Keratinocyte (primary cell): ENCODE measurements at regions not wholly inside any gene's neighbourhood (a gene's known extent, or its start where the extent isn't known, plus 50 kb on each side); places are given as distances from the start of the nearest gene placed in this dataset.

ENCODE experiments used
- DNase-seq: peaks from one replicate; pipeline ENCODE4 v3.0.0-alpha.2; 2011; ENCODE audit warnings: low read depth, missing footprints, low spot score
- FAIRE-seq: peaks from 2 replicates; lab custom pipeline; 2011; peaks lifted over from hg19 to GRCh38; lab: Jason Lieb, UNC
- H2AFZ ChIP-seq: 2 replicates; pipeline ENCODE4 v1.6.0; 2012; ENCODE audit warnings: low read length, control low read depth, inconsistent platforms; ENCODE audit not compliant: control insufficient read depth
- H3K27ac ChIP-seq: 2 replicates; pipeline ENCODE4 v1.5.1; 2011; ENCODE audit warnings: low read length; ENCODE audit not compliant: control insufficient read depth, insufficient read depth
- H3K27me3 ChIP-seq: 3 replicates; pipeline ENCODE4 v1.6.0; 2011; ENCODE audit warnings: low read length; ENCODE audit not compliant: control insufficient read depth, insufficient read depth; ENCODE audit errors: extremely low read depth
- H3K36me3 ChIP-seq, 2 experiments: 2 replicates in 1 of 2; 3 replicates in 1 of 2; pipeline ENCODE4 v1.5.1; 2011; ENCODE audit warnings: low read length in 2 of 2, mild to moderate bottlenecking in 1 of 2; ENCODE audit not compliant: control insufficient read depth in 2 of 2, insufficient read depth in 2 of 2; ENCODE audit errors: extremely low read depth in 1 of 2
- H3K4me1 ChIP-seq: 3 replicates; pipeline ENCODE4 v1.5.1; 2011; ENCODE audit warnings: low read length; ENCODE audit not compliant: control insufficient read depth, insufficient read depth; ENCODE audit errors: extremely low read depth
- H3K4me2 ChIP-seq: 3 replicates; pipeline ENCODE4 v1.6.0; 2011; ENCODE audit warnings: low read depth, low read length; ENCODE audit not compliant: control insufficient read depth, insufficient read depth; ENCODE audit errors: extremely low read depth
- H3K4me3 ChIP-seq, 3 experiments: fragments of 200-600 bp in 1 of 3; sonication (generic) in 1 of 3; 2 replicates in 2 of 3; 3 replicates in 1 of 3; pipeline ENCODE4 v1.5.1; 2011 to 2016; ENCODE audit warnings: low read length in 3 of 3, mild to moderate bottlenecking in 3 of 3, control low read depth in 2 of 3, inconsistent platforms in 1 of 3, low read depth in 1 of 3, mixed read lengths in 1 of 3, mixed run types in 1 of 3, moderate library complexity in 1 of 3; ENCODE audit not compliant: control insufficient read depth in 2 of 3, insufficient read depth in 2 of 3; ENCODE audit errors: extremely low read depth in 1 of 3
- H3K79me2 ChIP-seq: 2 replicates; pipeline ENCODE4 v1.6.0; 2012; ENCODE audit warnings: low read length; ENCODE audit not compliant: control insufficient read depth, insufficient read depth
- H3K9ac ChIP-seq: 3 replicates; pipeline ENCODE4 v1.6.0; 2011; ENCODE audit warnings: low read length; ENCODE audit not compliant: control insufficient read depth, insufficient read depth; ENCODE audit errors: extremely low read depth
- H3K9me1 ChIP-seq: 3 replicates; pipeline ENCODE4 v1.6.0; 2011; ENCODE audit warnings: low read length; ENCODE audit not compliant: control insufficient read depth, insufficient read depth; ENCODE audit errors: extremely low read depth
- H3K9me3 ChIP-seq: 2 replicates; pipeline ENCODE4 v1.5.1; 2012; ENCODE audit warnings: low read depth, low read length; ENCODE audit not compliant: control insufficient read depth
- H4K20me1 ChIP-seq: 3 replicates; pipeline ENCODE4 v1.6.0; 2011; ENCODE audit warnings: low read length; ENCODE audit not compliant: control insufficient read depth, insufficient read depth; ENCODE audit errors: extremely low read depth
- EZH2 ChIP-seq: IDR thresholded peaks from one replicate; pipeline ENCODE4 v1.6.1; 2012; ENCODE audit warnings: inconsistent platforms, mild to moderate bottlenecking, low read length, moderate library complexity
- dilution Hi-C: fragments of 300-500 bp; cut with MboI; formaldehyde crosslinking; loops from one replicate; pipeline ENCODE4 v1.7.0; 2020; ENCODE audit warnings: low sequenced_read_pairs; ENCODE audit not compliant: extremely low pct_ligation_motif_present
- TF ChIP-seq, protein P1 (sequence below), 3 experiments: IDR thresholded peaks in 1 of 3; conservative IDR thresholded peaks in 1 of 3; optimal IDR thresholded peaks in 1 of 3; 2 replicates in 2 of 3; 3 replicates in 1 of 3; pipeline versions ENCODE3 to v1.5.1; 2011; ENCODE audit warnings: low read length in 3 of 3, mild to moderate bottlenecking in 3 of 3, moderate library complexity in 2 of 3, control low read depth in 1 of 3, inconsistent platforms in 1 of 3; ENCODE audit not compliant: insufficient read depth in 2 of 3; ENCODE audit errors: extremely low read depth in 1 of 3

DNA sequence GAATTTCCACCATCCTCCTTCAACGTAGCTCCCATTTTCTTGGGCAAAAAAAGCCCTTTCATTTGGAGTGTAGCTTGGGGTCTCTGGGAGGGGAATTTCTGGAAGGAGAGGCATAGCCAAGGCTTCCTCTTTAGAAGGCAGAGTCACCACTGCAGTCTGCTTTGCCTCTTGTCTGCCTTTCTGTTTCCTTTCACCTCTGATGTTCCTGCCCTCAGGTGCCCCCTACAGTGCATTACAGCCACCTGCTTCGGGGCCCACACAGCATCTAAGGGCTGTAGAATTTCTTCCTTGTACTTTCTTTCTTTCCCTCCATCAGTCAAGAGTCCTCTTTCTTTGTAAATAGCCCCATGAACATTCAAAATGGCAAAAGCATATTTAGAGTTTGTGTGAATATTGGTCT is 1313.9 kb downstream of the TMEM121 start:
- dilution Hi-C loops: no loop called here

DNA sequence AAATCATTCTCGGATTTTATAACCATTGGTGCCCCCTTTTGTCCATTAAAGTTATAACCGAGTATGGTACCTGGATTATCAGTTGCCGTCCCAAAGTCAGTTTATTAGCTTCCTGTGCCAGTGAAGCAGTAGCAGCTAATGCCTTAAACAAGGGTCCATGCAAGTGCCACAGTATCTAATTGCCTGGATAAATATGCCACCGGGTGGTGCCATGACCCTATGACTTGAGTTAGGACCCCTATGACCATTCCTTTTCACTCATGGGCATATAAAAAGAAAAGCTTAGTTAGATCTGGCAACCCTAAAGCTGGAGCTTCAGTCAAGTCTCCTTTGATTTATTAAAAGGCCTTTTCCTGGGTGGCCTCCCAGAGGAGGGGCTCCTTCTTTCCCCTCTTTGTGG is 1314.6 kb downstream of the TMEM121 start:
- Histone ChIP-seq H3K9me3 (no peaks in the 10 kb centered on the region), H2AFZ (no peak overlapping the region), H3K4me2 (no peak overlapping the region), H3K4me3 (no peak overlapping the region), H3K27me3 (no peaks in the 10 kb centered on the region), H3K4me1 (no peaks in the 10 kb centered on the region), H3K9me1 (no peaks in the 10 kb centered on the region), H4K20me1 (no peaks in the 10 kb centered on the region), H3K36me3 (no peaks in the 10 kb centered on the region), H3K79me2 (no peaks in the 10 kb centered on the region), H3K27ac (no peak overlapping the region), H3K9ac (no peak overlapping the region)
- FAIRE-seq: no peak
- dilution Hi-C loops: no loop called here
- no peak for DNase-seq
- TF ChIP-seq, protein P1, sequence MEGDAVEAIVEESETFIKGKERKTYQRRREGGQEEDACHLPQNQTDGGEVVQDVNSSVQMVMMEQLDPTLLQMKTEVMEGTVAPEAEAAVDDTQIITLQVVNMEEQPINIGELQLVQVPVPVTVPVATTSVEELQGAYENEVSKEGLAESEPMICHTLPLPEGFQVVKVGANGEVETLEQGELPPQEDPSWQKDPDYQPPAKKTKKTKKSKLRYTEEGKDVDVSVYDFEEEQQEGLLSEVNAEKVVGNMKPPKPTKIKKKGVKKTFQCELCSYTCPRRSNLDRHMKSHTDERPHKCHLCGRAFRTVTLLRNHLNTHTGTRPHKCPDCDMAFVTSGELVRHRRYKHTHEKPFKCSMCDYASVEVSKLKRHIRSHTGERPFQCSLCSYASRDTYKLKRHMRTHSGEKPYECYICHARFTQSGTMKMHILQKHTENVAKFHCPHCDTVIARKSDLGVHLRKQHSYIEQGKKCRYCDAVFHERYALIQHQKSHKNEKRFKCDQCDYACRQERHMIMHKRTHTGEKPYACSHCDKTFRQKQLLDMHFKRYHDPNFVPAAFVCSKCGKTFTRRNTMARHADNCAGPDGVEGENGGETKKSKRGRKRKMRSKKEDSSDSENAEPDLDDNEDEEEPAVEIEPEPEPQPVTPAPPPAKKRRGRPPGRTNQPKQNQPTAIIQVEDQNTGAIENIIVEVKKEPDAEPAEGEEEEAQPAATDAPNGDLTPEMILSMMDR (optimal IDR thresholded peaks at IDR 0.05 in 1 of 3, IDR thresholded peaks at IDR 0.05 in 1 of 3, conservative IDR thresholded peaks at IDR 0.05 in 1 of 3; ENCODE audit: extremely low read depth in 1 of 3, insufficient read depth in 2 of 3, low read length in 3 of 3): no peak
- no peak for TF ChIP-seq EZH2

More for the DNA sequence above, 1313.9 kb downstream of the TMEM121 start:
- Histone ChIP-seq H3K4me2 (no peak overlapping the region), H3K9me1 (no peaks in the 10 kb centered on the region), H2AFZ (no peak overlapping the region), H3K4me1 (no peaks in the 10 kb centered on the region), H3K27me3 (no peaks in the 10 kb centered on the region), H3K9me3 (no peaks in the 10 kb centered on the region), H3K4me3 (no peak overlapping the region), H4K20me1 (no peaks in the 10 kb centered on the region), H3K27ac (no peak overlapping the region), H3K36me3 (no peaks in the 10 kb centered on the region), H3K9ac (no peak overlapping the region), H3K79me2 (no peaks in the 10 kb centered on the region)
- TF ChIP-seq, protein P1 (optimal IDR thresholded peaks at IDR 0.05 in 1 of 3, IDR thresholded peaks at IDR 0.05 in 1 of 3, conservative IDR thresholded peaks at IDR 0.05 in 1 of 3; ENCODE audit: extremely low read depth in 1 of 3, insufficient read depth in 2 of 3, low read length in 3 of 3): no peak
- TF ChIP-seq EZH2: no peak
- DNase-seq (no peak), FAIRE-seq (no peak)
